IPS DF 4.7 (cell line): ENCODE measurements at regions not wholly inside any gene's neighbourhood (a gene's known extent, or its start where the extent isn't known, plus 50 kb on each side); places are given as distances from the start of the nearest gene placed in this dataset.
"Not testable (repeated sequence)": the region's sequence is repeated elsewhere in the genome, so short reads cannot be mapped to it uniquely, and the experiment has no call there.

Experiments used
- DNase-seq: peaks from one replicate; pipeline ENCODE4 v3.0.0-alpha.2; 2013; ENCODE audit warnings: low spot score; ENCODE audit errors: extremely low read depth

DNA sequence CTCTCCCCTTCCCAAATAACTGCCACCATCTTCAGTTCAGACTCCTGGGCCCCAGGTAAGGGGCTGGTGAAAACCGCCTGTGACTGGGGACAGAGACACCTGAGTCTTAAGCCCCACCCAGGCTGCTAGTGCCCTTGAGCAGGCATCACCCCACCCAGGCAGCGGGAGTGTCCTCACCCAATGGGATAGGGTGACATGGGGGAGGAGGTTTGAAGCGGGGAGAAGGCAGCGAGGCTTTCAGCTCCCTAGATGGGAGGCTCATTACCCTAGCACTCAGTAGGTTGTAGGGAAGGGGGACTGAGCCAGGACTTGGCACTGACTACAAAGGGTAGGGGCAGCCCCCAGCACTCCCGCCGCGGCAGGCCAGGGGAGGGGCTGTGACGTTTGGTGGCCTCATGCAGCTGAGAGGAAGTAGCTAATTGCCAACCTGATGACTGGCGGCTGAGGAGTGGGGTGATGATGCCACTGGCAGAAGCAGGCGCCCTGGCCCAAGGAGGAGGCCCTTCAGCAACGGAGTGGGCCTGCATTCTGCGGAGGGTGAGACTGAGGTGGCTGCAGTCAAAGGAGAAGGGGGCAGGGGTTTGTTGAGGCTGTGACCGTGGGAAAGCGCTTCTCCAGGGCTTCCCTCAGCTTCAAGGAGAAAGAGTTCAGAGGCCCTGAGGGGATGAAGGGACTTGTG is 126.9 kb downstream of the MRPL14 start:
- DNase-seq = no peak

DNA sequence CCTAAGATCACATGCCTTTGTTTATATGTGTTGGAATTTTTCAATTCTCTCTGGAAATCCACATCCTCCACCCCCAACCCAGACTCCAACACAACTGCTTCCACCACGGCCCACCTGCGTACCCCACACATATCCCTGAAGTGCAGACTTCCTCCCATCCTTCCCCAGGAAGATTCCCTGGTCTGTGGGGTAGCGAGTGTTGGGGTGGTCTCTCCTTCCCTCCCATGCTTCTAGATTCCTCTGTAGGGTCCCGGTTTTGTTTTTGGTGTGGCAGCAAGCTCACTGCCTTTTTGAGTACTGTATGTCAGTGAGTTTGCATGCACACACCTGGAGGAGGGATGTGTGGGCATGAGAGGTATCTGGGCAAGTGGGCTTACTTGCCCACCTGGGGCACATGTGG is 127.6 kb downstream of the MRPL14 start:
- DNase-seq = no peak

DNA sequence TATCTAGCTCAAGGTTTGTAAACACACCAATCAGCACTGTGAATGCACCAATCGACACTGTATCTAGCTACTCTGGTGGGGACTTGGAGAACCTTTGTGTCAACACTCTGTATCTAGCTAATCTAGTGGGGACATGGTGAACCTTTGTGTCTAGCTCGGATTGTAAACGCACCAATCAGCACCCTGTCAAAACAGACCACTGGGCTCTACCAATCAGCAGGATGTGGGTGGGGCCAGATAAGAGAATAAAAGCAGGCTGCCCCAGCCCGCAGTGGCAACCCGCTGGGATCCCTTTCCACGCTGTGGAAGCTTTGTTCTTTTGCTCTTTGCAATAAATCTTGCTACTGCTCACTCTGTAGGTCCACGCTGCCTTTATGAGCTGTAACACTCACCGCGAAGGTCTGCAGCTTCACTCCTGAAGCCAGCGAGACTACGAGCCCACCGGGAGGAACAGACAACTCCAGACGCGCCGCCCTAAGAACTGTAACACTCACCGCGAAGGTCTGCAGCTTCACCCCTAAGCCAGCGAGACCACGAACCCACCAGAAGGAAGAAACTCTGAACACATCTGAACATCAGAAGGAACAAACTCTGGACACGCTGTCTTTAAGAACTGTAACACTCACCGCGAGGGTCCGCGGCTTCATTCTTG is 128.5 kb downstream of the MRPL14 start:
- DNase-seq = not testable (repeated sequence)

DNA sequence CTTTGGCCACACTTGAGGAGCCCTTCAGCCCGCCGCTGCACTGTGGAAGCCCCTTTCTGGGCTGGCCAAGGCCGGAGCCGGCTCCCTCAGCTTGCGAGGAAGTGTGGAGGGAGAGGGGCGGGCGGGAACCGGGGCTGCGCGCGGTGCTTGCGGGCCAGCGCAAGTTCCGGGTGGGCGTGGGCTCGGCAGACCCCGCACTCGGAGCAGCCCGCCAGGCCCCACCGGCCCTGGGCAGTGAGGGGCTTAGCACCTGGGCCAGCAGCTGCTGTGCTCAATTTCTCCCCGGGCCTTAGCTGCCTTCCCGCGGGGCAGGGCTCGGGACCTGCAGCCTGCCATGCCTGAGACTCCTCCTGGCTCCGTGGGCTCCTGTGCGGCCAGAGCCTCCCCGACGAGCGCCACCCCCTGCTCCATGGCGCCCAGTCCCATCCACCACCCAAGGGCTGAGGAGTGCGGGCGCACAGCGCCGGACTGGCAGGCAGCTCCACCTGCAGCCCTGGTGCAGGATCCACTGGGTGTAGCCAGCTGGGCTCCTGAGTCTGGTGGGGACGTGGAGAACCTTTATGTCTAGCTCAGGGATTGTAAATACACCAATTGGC is 129.2 kb downstream of the MRPL14 start:
- not testable (repeated sequence) for DNase-seq

DNA sequence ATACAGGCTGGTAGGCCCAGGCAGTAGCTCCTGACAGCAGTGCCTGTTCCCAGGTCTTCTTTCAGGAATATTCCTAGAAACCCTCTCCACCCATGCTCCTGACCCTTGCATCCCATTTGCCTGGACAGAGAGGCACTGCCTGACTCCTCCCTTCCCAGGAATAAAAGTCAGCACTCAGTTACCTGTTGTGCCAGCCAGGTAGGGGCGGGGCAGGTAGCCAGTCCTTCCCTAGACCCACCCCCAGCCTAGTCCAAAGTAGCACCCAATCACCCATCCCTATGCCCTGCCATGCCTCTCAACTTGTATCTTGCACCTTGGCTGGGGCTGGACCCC is 129.9 kb downstream of the MRPL14 start:
- DNase-seq = no peak

DNA sequence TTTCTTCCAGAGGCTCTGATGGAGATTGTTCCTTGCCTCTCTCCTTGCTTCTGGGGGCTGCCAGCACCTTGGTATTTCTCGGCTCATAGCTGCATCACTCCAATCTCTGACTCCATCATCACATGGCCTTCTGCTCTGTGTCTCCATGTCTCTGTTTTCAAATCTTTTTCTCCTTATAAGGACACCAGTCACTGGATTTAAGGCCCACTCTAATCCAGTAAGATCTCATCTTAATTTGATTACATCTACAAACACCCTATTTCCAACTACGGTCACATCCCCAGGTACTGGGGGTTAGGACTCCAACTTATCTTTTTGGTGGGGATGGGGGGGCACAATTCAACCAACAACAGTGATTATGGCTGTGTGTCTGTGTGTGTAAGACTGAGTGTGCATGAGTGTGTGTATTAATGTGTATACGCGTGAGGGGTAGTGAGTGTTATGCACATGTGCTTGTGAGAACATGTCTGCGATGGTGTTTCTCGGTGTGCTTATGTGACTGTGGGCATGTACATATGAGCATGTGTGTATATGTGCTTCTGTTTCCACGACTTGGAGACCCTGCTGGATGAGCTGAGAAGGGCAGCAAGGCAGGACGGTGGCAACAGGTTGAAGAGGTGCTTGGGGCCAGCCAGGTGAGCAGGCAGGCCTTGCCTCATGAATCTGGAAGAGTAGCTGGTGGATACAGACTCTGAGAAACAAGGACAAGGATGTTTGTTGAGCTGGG is 130.5 kb downstream of the MRPL14 start:
- no peak for DNase-seq

DNA sequence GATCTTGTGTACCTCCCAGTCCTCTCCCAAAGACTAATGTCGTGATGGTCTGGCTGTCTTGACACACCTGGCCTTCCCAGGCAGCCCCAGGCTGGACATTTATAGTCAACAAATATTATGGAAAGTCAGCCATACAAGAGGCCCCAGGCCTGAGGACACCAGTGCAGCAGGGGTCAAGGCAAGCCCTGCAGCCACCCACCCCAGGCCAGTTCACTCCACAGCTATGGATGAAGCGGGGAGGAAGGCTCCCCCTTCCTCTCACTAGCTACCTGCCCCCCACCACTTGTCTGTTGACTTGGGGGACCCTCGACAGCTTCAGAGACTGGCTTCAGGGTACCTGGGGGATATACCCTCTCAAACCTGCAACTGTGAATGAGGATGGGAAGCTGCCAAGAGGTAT is 132.1 kb downstream of the MRPL14 start:
- no peak for DNase-seq

DNA sequence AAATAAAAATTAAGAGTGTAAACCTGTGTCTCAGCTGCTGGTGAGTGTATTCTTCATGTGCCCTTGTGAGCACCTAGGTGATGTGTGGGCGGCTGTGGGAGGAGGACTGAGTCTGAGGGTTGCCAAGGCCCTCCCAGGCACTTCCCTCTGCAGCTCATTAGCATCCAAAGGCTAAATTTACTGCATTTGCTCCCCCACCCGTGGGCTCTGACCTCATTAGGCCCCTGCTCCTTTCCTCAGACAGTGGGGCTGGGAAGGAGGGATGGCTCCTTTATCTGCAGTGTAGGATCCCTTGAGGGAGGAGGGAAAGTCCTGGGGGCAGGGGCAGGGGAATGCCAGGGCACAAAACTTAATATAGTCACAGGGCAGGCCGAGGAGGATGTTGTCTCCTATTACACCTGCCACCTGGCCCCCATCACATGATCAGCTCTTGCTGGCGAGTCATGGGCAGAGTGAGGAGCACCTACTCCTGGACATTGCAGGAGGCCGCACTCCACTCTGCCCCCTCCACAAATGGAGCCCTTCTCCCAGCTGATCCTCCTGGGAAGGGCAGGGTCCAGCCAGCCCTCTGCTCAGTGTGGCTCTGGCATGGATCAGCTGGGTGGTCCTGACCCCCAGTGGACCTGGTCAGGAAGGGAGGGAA is 133.2 kb downstream of the MRPL14 start:
- DNase-seq = no peak

DNA sequence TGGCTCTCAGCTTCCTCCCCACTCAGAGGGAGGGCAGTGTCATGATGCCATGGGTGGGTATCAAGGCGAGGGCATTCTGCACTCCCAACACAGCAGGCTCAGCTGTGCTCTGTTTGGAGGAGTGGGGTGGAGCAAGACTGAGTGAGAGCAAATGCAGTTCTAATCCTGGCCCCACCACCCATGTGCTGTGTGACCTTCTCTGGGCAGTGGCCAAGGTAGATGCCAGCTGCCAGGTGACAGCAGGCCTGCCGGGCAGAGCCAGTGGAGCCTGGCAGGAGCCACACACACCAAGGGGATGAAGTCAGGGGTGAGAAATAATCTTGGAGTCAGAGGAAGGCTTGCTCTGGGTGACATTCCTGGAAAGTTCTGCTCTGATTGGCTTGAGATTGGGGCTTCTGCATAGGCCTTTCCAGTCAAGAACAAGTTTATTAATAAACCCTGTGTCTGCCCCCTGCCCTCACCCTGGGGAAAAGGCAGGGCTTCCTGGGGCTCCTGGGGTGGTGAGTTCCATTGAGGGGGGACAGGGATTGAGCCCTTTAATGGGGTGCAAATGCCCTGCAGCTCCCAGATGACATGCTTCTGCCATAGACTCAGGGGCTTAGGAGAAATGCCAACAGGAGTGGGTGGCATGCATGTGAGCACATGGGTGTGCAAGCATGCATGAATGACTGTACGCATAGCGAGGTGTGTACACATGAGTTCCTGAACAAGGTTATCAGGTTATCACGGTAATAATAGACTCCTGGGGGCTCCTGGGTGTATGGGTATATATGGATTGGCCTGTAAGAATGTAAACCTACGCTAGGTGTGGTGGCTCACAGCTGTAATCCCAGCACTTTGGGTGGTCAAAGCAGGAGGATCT is 134.2 kb downstream of the MRPL14 start:
- DNase-seq = no peak

DNA sequence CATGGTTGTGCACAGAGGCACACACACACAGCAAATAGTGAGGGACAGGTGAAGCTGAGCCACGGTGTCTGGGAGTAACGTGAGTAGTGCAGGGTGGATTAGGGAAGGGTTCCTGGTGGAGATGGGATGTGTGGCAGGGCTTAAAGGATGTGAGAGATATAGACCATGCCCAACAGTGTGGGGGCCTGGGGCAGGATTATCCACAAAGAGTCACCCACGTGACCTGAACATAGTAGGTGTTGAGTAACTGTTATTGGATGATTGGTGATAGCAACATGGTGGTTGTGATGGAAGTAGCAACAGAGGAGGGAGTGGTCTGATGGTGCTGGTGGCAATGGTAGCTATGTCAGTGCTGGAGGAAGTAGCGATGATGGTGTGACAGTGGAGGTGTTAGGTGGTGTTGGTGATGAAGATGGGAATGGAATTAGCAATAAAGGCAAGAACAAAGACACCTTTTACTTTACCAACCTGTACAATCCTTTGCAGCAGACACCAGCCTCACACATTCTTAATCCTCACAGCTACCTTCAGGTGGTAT is 135.1 kb downstream of the MRPL14 start:
- DNase-seq = no peak

DNA sequence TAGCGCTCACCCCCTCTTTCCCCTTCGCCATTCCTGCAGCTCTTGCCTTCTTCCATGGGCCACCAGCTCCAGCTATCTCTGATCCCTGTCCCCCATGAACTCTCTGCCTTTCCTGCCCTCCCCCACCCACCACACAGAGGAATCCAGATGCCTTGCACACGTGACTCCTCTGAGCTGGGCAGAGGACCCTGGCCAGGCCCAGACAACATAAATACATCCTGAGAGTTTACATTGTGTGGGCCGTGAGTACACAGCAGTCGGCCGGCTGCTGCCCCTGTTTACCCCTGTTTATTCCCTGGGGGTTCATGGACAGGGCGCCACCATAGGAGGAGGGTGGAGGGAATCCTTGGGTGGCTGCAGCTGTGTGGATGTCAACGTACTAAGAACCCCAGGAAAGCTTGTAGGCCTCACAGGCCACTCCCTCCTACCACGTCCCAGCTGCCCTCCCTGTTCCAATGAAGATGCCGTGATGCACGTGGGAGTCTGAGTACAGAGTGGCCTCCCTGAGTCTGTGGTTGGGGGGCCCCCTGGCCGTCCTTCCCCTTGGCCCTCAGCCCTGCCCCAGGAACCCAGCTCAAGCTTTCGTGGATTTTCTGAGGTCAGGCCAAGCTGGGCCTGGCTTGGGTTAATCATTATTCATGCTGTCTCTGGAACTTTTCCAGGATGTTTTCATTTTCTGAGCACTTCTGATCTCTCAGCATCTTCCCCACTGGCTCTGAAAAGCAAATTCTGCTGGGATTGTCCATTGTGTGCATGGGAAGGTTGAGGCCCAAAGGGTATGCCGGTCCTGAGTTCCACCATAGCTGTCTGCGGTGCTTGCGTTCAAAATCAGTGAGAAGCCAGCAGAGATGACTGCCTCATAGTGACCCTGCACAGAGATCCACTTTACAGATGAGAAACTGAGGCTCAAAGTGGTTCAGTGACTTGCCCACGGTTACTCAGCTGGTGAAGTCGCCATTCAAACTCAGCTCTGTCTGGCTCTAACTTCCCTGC is 136.3 kb downstream of the MRPL14 start:
- DNase-seq = no peak

DNA sequence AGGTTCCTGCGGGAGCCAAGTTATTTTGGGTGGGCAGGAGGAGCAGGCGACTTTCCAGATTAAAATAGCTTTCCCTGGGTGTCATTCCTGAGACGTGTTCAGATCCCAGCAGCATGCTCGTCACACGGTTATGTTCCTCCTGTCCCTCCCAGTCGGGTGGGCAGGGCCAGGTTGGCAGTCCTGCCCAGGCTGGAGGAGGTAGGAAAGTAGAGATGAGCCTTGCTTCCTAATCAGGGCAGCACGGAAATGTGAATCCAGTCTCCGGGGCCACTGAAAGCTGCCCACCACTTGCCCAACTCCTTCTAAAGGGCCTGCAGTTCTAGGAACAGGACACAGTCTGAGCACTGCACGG is 137.0 kb downstream of the MRPL14 start:
- no peak for DNase-seq

DNA sequence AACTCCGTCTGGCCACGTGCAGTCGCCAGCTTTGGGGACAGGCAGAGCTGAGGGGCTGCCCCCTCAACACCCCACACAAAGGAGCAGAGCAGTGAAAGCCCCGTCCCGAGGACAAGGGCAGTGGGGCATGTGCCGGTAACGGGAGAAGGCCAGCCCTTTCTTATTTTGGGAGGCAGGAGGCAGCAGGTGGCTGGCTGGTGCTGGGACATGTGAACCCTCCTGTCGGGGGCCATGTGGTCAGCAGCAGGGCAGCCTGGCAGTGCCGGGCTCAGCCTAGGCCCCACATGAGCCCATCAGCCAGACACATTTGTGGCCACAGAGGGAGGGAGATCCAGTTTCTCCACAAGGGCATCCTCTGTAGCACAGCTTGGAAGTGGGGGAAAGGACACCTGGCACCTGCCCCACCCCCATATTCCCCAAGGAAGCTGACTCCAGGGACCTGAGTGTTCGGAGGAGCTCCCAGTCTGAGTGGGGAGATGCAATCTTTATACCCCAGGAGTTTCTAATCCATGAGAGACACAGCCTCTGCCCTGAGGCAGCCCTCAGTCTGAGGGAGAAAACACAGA is 137.6 kb downstream of the MRPL14 start:
- DNase-seq = no peak

DNA sequence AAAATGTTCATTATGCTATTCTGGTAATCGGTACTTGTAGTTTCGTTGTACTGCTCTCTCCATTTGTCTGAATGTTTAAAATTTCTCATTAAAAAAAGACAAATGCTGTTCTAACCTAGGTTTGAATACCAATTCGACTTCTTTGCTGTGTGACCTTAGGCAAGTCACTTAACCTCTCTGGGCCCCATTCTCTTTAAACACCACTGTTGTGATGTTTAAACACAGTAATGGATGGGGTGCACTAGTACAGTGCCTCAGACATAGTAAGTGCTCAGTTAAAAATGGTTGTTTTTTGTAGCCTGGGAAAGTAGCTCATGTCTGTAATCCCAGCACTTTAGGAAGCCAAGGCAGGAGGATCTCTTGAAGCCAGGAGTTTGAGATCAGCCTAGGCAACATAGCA is 138.5 kb downstream of the MRPL14 start:
- no peak for DNase-seq

DNA sequence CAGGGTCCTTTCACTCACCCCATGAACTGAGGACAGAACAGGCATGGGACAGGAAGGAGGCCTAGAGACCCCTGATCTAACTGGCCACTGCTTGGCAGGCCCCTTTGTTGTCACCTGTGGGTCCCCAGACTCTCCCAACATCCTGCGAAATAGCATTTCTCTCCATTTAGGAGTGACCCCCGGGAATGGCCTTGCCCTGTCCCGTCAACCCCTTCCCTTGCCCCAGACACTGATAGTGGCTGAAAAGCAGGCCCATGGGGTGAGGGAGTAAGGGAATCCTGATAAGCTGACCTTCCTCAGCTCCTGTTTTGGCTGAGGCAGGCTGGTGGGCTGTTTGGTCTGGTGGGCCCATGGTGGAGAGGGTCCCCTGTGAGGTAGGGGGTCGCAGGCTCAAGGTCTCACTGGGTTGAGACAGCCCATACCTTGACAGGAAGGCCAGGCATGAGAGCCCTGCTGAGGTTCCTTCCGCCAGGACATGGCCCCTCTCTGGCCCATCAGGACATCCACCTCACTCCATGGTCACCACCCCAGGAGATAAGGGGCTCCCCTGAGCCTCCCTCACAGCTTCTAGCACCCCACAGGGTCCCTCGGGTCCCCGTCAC is 139.3 kb downstream of the MRPL14 start:
- no peak for DNase-seq

DNA sequence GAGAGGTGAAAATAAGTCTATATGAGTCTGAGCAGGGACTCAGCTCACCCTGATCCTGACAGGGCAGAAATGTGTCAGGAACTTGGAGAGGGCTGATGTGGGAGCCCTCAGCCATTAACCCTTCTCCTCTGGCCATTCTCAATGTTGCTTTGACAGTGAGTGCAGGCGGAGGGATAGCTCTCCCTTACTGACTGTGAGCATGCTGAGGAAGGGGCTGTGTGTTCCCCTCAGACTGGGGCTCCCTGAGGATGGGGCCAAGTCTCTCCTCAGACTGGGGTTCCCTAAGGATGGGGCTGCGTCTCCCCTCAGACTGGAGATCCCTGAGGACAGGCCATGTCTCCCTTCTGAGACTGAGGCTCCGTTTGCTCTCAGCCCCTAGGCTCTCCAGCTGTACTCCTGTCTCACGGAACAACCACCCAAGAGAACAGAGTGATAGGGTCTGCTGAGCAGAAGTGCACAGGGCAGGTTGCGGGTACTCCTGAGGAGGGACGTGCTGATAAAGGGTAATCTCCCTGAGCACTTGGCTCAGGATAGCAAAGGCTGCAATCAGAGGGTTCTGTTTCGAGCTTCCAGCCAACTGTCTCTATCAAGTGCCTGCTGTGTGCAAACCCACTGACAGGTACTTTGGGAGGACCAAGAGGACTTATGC is 141.0 kb downstream of the MRPL14 start:
- no peak for DNase-seq

DNA sequence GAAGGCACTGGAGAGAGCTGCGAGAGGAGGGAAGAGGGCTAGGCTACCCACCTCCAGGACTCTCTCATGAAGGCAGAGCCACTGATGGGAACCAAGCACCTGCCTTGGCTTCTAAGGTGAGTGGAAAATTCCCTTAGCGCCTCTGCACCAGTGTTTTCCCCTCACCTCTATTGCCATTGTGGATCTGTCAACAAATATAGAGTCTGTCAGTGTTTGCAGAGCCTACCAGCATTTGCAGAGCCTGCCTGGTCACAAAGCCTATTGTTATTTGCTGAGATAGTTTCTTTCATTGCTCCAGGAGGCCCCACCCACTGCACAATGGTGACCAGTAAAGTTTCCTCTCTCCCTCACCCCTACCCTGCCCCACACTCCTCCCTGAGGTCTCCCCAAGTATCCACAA is 141.9 kb downstream of the MRPL14 start:
- DNase-seq = no peak
